ENCODE measurements at regions not wholly inside any gene's neighbourhood (a gene's known extent, or its start where the extent isn't known, plus 50 kb on each side); places are given as distances from the start of the nearest gene placed in this dataset.

DNA sequence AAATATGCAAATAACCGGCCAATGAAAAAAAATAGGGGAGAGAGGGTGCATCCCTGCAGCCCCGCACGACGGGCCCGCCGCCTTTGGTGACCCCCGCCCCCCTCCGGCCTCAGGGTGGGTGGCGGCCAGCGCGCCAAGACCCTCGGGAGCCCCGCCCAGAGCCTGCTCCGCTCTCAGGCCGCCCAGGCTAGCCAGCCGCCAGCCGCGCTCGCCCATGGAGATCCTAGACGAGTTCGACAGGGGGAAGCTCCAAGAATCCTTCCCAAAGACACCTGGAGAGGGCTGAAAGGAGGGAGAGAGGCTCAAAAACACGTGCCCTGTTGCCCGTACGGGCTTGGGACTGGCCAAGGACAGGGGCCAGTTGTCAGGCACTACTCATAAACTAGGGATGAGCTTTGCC lies 434.0 kb downstream of the NR2F2 start:
- intact Hi-C loops (cut with micrococcal nuclease; ENCODE audit: unreplicated experiment) = no loop called here
- POLR2A ChIA-PET = no interaction called here
- Histone ChIP-seq H3K9me3 (no peaks in the 10 kb centered on the region; the same call in 1 of the 2 replicates), H3K4me1 (peaks cover 10% of the 10 kb centered on the region; the same call in 1 of the 2 replicates), H3K4me3 (ENCODE audit: low read depth, low read length) (no peak overlapping the region), H3K27me3 (replicated peaks; ENCODE audit: control insufficient read depth, insufficient read depth, low read length) (no peaks in the 10 kb centered on the region), H3K36me3 (ENCODE audit: control insufficient read depth, insufficient read depth, low read length) (no peaks in the 10 kb centered on the region)
- BruUV-seq (replicated peaks) = no TSS peak
- no peak for DNase-seq
- Mint-ChIP-seq H3K9me3 (ENCODE audit: unreplicated experiment) (peaks cover under 1% of the 10 kb centered on the region), H3K4me3 (ENCODE audit: unreplicated experiment) (no peak overlapping the region), H3K27ac (ENCODE audit: unreplicated experiment) (no peak overlapping the region), H3K36me3 (ENCODE audit: insufficient read depth, unreplicated experiment) (no peaks in the 10 kb centered on the region), H3K4me1 (ENCODE audit: low read depth, unreplicated experiment) (no peaks in the 10 kb centered on the region), H3K27me3 (ENCODE audit: insufficient read depth, unreplicated experiment) (no peaks in the 10 kb centered on the region)
- CTCF ChIA-PET = no interaction called here
- TF ChIP-seq, protein P1, sequence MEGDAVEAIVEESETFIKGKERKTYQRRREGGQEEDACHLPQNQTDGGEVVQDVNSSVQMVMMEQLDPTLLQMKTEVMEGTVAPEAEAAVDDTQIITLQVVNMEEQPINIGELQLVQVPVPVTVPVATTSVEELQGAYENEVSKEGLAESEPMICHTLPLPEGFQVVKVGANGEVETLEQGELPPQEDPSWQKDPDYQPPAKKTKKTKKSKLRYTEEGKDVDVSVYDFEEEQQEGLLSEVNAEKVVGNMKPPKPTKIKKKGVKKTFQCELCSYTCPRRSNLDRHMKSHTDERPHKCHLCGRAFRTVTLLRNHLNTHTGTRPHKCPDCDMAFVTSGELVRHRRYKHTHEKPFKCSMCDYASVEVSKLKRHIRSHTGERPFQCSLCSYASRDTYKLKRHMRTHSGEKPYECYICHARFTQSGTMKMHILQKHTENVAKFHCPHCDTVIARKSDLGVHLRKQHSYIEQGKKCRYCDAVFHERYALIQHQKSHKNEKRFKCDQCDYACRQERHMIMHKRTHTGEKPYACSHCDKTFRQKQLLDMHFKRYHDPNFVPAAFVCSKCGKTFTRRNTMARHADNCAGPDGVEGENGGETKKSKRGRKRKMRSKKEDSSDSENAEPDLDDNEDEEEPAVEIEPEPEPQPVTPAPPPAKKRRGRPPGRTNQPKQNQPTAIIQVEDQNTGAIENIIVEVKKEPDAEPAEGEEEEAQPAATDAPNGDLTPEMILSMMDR (IDR thresholded peaks at IDR 0.05; ENCODE audit: insufficient read depth in 1 of 2, low read depth in 1 of 2, low read length in 1 of 2, severe bottlenecking in 1 of 2, unreplicated experiment in 1 of 2) = no peak

DNA sequence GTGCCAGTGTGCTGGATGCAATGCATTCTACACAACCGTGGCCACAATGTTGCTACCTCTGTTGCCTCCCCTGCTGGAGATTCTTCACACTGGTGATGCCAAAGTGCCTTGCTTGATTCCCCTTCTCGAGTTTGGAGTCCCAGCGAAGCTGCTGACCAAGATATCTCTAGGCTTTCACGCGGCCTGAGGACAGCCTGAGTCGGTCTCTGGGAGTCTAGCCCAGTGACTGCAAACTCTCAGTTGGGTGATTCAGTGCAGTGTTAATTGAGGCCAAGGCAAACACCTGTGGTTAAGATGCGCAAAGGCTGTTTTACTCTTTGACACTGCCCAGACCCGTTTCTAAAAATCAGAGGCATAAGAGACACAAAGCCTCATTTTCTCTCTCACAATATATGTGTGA lies 434.4 kb downstream of the NR2F2 start:
- Mint-ChIP-seq H3K36me3 (ENCODE audit: insufficient read depth, unreplicated experiment) (no peaks in the 10 kb centered on the region), H3K27me3 (ENCODE audit: insufficient read depth, unreplicated experiment) (no peaks in the 10 kb centered on the region), H3K4me1 (ENCODE audit: low read depth, unreplicated experiment) (peaks cover 4% of the 10 kb centered on the region), H3K4me3 (ENCODE audit: unreplicated experiment) (no peak overlapping the region), H3K9me3 (ENCODE audit: unreplicated experiment) (peaks cover 5% of the 10 kb centered on the region), H3K27ac (ENCODE audit: unreplicated experiment) (no peak overlapping the region)
- Histone ChIP-seq H3K4me3 (ENCODE audit: low read depth, low read length) (no peak overlapping the region), H3K4me1 (peaks cover 10% of the 10 kb centered on the region; the same call in 1 of the 2 replicates), H3K36me3 (ENCODE audit: control insufficient read depth, insufficient read depth, low read length) (no peaks in the 10 kb centered on the region), H3K9me3 (no peaks in the 10 kb centered on the region), H3K27me3 (replicated peaks; ENCODE audit: control insufficient read depth, insufficient read depth, low read length) (no peaks in the 10 kb centered on the region)
- intact Hi-C loops (cut with micrococcal nuclease; ENCODE audit: unreplicated experiment) = no loop called here
- ChIA-PET POLR2A (no interaction called here), CTCF (no interaction called here)
- TF ChIP-seq, protein P1 (IDR thresholded peaks at IDR 0.05; ENCODE audit: insufficient read depth in 1 of 2, low read depth in 1 of 2, low read length in 1 of 2, severe bottlenecking in 1 of 2, unreplicated experiment in 1 of 2) = no peak
- no TSS peak for BruUV-seq (replicated peaks)
- no peak for DNase-seq

DNA sequence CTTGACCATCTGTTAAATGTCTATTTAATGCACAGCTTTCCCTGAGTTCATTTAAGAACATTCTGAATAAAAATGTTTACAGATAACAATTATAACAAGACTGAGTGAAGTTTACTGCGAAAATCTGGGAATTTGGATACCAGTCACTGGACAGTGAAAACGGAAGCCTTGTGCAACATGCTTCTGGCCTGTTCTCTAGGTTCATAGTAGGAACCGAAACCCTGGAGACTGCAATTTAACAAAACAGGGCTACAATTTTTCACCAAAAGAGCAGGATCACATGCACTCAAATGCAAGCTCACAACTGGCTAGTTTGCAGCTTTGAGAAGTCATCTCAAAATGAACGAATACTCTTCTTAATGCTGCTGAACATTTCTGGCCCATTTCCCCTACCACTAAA lies 435.9 kb downstream of the NR2F2 start:
- no peak overlapping the region for H3K4me3 ChIP-seq (ENCODE audit: low read depth, low read length)
- H3K27me3 Mint-ChIP-seq (ENCODE audit: insufficient read depth, unreplicated experiment) = peaks cover 3% of the 10 kb centered on the region
- BruUV-seq (replicated peaks) = no TSS peak
- POLR2A ChIA-PET = no interaction called here
- H3K27ac Mint-ChIP-seq (ENCODE audit: unreplicated experiment) = no peak overlapping the region
- intact Hi-C loops (cut with micrococcal nuclease; ENCODE audit: unreplicated experiment) = no loop called here
- H3K4me1 Mint-ChIP-seq (ENCODE audit: low read depth, unreplicated experiment) = peaks cover 18% of the 10 kb centered on the region
- H3K36me3 ChIP-seq (ENCODE audit: control insufficient read depth, insufficient read depth, low read length) = no peaks in the 10 kb centered on the region
- peaks cover 8% of the 10 kb centered on the region for H3K9me3 Mint-ChIP-seq (ENCODE audit: unreplicated experiment)
- DNase-seq = no peak
- H3K27me3 ChIP-seq (replicated peaks; ENCODE audit: control insufficient read depth, insufficient read depth, low read length) = no peaks in the 10 kb centered on the region
- H3K36me3 Mint-ChIP-seq (ENCODE audit: insufficient read depth, unreplicated experiment) = no peaks in the 10 kb centered on the region
- TF ChIP-seq, protein P1 (IDR thresholded peaks at IDR 0.05; ENCODE audit: insufficient read depth in 1 of 2, low read depth in 1 of 2, low read length in 1 of 2, severe bottlenecking in 1 of 2, unreplicated experiment in 1 of 2) = no peak
- no peaks in the 10 kb centered on the region for H3K9me3 ChIP-seq
- CTCF ChIA-PET = no interaction called here
- H3K4me1 ChIP-seq = peaks cover 10% of the 10 kb centered on the region; the same call in 1 of the 2 replicates
- no peak overlapping the region for H3K4me3 Mint-ChIP-seq (ENCODE audit: unreplicated experiment)
